GM19023 (cell line): ENCODE measurements at regions not wholly inside any gene's neighbourhood (a gene's known extent, or its start where the extent isn't known, plus 50 kb on each side); places are given as distances from the start of the nearest gene placed in this dataset.
"Not testable (repeated sequence)": the region's sequence is repeated elsewhere in the genome, so short reads cannot be mapped to it uniquely, and the experiment has no call there.

Experiments used
- ATAC-seq: cut with Tn5 transposase; IDR thresholded peaks from one replicate; pipeline ENCODE4 v1.9.1; 2021; ENCODE audit warnings: mild to moderate bottlenecking, moderate library complexity; ENCODE audit not compliant: unreplicated experiment

DNA sequence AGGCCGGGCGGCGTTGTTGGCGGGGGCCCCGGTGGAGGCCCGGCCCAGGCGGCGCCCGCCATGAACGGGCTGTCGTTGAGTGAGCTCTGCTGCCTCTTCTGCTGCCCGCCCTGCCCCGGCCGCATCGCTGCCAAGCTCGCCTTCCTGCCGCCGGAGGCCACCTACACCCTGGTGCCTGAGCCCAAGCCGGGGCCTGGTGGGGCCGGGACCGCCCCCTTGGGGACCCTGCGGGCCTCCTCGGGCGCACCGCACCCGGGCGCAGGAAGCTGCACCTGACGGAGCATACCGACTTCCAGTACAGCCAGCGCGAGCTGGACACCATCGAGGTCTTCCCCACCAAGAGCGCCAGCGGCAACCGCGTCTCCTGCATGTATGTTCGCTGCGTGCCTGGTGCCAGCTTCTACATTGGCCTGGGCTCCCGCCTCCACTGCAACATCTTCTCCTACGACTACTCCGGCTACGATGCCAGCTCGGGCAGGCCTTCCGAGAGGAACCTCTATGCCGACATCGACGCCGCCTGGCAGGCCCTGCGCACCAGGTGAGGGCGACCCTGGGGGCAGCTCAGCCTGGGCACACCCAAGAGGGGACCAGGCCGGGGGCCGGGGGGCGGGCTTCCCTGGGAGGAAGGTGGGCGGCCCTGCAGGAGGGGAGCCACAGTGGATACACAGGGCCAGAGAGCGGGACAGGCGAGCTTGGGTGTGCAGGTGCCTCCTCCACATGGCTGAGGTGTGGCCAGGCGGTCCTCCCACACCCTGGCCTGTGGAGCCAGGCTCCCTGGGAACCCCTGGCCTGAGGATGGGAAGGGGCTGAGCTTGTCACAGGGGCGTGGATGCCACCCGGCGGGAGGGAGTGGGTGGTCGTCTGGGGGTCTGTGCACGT is 201.6 kb downstream of the USP22 start:
- ATAC-seq, result not testable (repeated sequence)

DNA sequence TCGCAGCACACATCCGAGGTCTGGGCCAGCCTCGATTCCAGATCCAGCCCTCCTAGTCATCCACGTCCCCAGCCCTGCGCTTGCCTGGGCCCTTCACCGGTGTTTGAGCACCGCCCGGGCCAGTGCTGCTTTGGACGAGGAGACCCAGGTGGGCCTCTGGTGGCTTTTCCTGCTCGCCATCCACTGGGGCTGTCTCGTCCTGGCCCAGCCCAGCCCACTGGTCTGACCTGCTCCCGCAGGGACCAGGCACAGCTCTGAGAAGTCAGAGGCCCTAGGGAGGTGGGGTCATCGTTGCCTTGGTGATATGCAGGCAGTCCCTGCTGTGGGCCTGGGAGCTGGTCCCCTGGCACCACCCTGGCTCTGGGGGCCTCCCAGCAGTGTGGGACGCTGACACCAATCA is 200.8 kb downstream of the USP22 start:
- not testable (repeated sequence) for ATAC-seq

DNA sequence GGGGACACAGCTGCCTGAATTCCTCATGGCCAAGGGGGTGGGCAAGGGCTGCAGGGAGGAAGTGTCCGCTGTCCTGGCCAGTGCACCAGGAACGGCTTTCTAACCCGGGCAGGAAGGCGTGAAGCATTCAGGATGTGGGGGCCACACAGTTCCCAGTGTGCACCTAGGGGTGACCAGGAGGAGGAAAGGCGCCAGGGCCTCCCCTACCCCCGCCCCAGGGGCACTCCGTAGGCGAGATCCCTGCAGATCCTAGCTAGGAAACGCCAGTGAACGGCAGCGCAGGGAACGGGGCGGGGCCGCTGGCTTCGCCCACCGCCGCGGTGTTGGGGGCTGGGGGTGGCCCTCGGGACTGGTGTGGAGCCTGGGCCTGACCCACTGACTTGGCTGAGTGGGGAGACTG is 199.6 kb downstream of the USP22 start:
- ATAC-seq, result not testable (repeated sequence)

DNA sequence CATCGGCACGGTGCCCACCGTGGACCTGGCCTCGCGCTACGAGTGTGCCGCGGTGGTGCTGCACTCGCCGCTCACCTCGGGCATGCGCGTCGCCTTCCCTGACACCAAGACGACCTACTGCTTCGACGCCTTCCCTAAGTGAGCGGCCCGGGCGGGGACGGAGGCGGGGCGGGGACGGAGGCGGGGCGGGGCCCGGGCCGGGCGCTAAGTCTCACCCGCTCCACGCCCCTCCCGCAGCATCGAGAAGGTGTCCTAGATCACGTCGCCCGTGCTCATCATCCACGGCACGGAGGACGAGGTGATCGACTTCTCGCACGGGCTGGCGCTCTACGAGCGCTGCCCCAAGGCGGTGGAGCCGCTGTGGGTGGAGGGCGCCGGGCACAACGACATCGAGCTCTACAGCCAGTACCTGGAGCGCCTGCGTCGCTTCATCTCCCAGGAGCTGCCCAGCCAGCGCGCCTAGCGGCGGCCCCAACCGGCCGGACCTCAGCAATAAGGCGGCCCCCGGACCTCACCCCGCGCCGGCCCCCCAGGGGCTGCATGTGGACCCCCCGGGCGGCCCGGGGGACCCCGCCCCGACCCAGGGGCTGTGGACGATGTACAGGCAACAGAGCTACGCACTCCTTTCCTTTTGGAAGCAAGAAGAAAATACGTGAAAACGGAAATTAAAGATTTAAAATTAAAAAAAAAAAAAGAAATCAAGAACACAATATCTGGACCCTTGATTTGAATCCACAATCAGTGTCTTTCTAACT is 198.8 kb downstream of the USP22 start:
- ATAC-seq, result not testable (repeated sequence)

DNA sequence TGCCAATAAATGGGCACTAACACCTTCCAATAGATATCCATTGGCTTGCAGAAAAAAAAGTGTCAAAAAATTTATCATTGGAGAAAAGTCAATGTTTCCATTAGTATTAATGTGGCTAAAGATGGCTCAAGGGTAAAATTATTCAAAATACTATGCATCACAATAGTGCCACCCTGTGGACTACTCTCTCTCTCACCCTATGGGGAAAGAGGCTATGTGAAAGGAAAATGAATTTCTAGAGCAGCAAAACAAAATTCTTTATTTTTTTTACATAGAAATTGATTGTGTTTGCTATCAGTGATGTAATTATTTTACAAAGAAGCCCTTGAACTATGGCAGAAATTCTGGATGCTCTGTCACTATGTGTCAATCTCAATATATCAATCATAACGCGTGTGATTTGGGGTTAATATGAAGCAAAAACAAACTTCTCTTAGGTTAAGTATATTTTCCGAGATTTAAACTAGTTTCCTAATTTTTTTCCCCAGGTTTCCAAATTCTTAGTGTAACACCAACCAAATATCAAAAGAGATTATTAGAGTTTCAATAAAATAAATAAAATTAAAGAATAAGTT is 193.9 kb downstream of the USP22 start:
- ATAC-seq, result not testable (repeated sequence)

DNA sequence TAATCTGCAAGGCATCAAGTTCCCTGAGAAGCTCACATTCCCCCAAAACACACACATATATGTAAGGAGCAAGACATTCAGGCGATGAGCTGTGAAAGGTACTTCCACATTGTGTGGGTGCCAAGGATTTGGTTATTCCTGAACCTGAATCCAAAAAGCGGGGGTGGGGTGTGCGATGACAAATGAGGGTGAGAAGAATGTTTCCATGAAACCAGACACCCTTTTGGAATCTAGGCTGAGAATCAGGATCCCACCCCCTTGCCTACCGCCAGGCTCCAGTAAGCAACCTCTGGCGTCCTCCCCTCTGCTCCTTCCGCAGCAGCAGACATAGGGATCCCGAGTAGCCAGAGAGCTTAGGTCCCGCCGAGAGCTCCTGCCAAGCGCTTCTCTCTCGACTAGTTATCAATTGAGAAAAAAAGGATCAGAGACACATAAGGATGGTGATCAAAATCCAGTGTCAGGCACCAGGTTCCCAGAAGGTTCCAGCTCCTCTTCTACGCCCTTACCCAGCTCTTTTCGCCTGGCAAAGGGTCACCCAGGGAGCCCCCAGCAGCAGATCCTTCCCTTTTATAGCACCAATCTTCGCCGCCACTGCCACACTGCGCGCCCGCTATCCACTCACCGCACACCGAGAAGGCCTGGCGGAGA is 191.1 kb downstream of the USP22 start:
- ATAC-seq, result not testable (repeated sequence)

DNA sequence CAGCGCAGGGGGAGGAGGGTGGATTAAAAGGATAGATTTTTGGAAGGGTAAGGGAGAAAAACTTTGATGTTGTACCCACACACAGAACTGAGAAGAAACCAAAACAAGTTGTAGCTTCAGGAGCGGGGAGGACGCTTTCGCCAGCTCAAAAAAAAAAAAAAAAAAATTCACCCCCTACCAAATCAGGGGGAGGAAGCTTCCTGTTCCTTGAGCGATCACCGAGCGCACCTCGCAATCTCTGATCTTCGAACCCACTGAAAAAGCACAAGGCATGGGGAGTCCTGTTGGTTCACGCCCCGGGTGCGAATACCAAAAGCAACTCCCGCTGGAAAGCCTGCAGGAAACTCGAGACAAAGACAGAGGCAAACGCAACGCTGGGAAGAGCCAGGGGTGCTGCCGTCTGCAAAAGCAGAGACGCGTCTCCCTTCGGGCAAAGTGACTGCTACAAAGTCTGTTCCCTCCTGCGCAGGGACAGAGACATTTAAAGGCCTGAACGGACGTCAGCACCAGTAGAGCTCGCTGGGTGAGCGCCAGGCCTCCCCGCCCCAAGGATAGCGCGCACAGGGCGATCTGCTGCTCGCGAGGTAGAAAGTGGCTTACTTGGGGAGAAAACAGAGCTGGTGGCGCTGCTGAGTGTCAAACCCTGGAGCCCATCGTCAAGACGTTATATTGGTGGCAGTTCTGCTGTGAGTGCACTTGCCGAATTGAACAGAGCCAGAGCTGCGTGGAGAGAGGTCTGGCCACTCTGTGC is 190.4 kb downstream of the USP22 start:
- no peak for ATAC-seq

DNA sequence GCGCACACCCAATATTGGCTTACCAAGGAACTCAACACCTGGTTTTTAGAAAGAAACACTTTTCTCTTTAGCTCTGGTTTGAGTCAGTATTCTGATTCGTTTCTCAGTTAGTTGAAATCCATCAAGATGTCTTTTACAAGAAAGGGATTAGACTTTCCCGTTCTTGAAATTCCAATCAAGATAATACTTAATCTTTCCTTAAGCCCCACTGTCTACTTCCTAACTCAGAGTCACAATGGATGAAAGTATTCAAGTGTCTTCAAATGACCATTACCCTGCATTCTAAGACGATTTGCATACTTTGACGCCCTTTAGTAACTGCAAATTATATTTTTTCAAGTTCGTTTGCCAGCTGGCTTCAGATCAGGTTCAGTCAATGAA is 189.8 kb downstream of the USP22 start:
- ATAC-seq, result no peak

DNA sequence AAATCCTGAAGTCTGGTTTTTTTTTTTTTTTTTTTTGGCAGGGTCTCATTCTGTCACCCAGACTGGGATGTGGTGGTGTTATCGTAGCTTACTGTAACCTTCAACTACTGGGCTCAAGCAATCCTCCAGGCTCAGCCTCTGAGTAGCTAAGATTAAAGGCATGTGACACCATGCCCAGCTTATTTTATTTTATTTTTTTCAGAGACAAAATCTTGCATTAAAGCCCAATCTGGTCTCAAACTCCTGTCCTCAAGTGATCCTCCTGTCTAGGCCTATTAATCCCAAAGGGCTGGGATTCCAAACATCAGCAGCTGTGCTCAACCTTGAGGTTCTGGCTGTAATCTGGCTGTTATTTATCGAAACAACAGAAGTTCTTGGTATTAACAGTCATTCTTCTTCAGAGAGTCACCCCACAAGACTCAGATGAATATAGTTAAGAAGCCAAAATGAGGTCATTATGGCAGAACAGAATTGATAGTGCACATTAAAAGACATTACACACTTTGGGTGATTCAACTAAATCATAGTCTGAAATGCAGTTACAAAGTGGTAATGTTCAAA is 186.8 kb downstream of the USP22 start:
- not testable (repeated sequence) for ATAC-seq

DNA sequence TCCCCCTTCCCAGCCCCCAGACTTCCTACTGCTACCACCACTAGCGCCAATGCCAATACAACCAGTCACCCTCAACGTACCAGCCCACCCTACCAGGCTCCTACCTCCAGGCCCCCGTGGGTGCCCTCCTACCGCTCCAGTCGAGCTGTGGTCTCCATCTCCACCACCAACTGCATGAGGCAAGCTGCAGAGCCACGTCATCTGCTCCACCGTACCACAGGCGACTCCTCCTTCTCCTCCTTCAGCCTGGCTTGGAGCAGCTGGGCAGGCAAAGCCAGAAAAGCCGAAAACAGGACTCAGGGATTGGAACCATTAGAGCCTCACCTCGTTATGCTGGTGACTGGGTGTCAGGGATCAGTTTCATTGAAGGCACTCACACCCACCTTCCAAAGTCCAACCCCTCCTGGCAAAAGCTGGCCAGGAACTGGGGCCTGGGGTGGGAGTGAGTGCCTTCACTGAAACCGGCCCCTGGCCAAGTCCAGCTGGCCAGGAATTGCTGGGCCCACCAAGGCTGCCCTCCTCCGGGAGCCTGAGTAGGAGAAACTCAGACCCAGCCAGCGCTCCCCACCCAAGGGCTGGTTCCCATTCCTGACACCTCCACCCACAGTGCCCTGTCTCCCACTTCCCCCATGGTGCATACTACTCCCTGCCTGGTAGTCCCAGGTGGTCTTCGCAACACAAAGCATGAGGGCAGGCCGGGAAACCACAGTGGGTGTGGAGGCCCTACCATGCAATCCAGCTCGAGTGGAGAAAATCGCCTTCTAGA is 176.2 kb downstream of the USP22 start:
- ATAC-seq, result not testable (repeated sequence)

DNA sequence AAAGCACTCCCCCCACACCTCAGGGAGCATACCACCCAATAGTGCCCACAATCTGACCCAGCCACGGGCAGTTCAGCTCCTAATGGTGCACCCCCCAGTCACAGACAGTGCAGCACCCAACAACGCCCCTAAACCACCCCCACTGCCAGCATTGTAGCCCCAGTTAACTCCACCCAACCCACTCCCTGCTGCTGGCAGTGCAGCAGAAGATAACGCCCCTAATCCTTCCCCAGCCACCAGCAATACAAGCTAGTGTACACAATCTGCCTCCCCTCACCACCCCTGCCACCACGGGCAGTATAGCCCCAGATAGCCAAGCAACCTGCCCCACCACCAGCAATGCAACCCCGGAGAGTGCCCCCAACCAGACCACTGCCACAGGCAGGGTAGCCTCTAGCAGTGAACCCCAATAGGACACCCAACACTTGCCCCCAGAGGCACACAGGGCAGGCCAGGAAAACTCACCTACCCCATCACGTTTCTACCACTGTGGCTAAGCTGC is 175.3 kb downstream of the USP22 start:
- ATAC-seq, result not testable (repeated sequence)

DNA sequence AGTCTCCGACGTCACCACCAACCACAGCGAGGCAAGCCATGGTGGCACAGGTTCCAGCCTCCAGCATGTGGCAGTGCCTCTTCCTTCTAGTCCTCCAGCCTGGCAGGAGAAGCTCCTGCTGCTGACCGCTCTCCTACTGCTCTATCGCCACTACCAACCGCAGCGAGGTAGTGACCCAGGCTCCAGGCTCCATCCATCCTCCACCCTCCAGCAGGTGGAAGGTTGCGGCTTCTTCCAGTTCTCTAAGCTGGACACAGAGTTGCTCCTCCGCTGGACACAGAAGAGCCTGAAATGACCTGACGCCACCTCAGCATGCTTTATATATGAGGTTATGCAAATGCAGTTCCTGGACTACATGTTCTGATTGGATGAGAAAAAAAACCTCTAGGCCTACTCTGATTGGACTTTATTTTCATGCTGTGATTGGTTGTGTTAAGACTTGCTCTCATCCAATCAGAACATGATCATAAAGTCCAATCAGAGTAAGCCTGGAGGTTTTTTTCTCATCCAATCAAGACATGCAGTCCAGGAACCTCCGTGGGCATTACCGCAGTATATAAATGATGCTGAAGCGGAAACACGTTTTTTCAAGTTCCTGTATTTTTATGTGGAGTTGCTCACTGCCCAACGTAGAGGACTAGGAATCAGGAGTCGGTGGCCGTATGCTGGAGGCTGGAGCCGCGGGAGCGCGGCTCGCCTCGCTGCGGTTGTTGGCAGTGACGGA is 174.7 kb downstream of the USP22 start:
- not testable (repeated sequence) for ATAC-seq

DNA sequence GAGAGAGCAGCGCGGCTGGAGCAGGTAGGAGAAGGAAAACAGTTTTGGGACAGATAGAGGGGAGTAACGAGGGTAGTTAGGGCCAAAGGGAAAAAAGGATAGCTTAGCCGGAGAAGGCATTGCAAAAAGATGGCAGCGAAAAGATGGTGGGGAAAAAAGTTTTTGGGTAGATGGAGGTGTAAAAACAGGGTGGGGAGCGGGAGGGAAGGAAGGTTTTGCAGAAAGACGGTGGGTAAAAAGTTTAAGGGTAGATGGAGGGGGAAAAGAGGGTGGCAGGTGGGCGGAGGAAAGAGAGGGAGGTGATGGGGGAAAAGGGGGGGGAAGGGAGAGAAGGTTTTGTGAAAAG is 174.2 kb downstream of the USP22 start:
- not testable (repeated sequence) for ATAC-seq

DNA sequence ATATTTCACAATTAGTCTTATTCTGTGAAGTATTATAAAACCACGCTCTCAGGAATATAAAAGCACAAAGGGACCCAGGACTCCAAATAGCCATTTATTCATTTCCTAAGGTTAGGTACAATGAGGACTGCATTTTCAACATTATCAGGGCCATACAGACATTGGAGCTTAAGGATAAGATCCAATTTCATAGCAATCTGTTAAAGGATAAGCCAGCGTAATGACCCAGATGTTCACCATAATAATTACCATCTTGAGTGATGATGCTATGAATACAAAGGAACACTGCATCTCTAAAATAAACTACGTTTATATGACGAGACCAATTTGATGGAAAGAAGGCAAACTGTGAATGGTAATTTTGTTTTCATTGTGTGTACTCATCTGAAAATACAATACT is 169.6 kb downstream of the USP22 start:
- not testable (repeated sequence) for ATAC-seq

DNA sequence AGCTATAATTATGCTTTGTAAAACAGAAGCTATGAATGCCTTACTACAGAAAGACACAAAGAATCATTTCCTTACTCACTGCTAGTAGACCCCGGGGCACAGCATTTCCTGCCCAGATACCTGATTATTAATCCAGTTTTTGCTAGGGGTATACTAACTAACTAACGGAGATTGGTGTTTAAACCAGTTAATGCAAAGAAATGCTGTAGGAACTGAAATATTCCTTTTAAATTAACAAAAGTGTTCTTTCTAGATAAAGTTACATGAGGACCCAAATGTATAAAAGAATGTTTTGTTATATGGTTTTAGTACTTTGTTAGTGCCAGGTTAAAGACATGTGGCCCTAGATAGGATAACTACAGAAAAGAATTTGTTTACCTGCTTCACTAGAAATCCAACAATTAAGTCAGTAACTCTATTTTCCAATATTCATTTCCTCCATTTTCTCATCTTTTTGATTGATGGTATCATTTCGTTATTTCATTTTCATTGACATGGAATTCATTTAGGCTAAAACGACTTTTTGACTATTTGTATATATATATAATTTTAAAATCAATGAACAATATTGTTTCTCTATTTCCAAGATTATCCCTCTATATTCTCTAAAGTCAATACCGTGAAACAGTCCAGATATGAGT is 169.0 kb downstream of the USP22 start:
- not testable (repeated sequence) for ATAC-seq

DNA sequence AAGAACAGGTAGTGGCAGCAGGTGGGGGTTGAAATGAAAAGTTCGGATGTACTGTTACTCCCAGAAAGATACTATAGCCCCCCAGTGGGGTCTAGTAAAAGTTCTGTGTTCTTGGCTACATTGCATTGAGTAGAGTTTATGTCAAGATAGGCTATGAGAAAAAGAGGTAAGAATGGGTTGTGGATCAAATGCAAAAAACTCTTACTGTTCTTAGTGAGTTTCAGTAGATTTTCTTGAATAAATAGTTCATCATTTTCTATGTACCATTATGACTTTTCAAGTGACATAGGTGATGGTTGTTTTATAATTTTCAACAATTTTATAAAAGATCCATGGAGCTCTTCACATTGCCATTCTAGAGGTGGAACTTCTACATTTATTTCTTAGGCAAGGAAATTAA is 165.4 kb downstream of the USP22 start:
- not testable (repeated sequence) for ATAC-seq

DNA sequence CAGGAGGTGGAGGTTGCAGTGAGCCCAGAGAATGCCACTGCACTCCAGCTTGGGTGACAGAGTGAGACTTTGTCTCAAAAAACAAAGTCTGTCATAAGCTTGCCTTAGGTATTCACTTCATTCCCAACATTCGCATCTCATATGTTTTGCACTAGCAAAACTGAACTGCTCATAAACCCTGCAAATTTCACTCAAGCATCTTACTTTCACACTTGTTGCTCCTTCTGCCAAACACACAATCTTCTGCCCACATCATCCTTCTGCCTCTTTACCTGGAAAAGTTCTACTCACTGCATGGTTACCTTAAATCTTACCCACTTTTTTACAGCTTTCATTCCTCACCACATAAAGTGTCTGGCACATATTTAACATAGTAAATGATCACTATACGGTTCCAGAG is 152.5 kb downstream of the USP22 start:
- no peak for ATAC-seq

DNA sequence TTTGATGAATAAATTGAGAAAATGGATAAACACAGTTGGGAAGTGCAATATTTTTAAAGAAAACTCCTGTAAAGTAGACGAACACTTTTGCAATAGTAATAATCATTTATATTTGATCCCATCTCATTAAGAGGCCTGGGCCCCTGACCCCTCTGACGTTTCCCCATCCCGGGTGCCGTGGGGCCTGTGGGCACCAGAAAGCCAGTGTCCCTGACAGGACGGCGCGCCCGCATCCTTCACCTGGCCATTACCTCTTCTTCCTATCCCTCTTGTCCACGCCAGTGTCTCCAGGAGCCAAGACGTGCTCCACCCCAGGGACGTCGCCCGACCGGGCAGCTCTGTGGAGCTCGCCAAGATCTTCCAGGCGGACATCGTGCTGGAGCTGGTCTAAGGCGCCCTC is 147.4 kb downstream of the USP22 start:
- not testable (repeated sequence) for ATAC-seq
